Neuronal stem cell (in vitro differentiated cells): ENCODE measurements at regions not wholly inside any gene's neighbourhood (a gene's known extent, or its start where the extent isn't known, plus 50 kb on each side); places are given as distances from the start of the nearest gene placed in this dataset.

Experiments
- DNase-seq: peaks from one replicate; pipeline ENCODE4 v3.0.0-alpha.2; 2013; ENCODE audit warnings: low spot score
- H2AFZ ChIP-seq: one replicate; pipeline ENCODE4 v1.6.1; 2013; ENCODE audit warnings: mild to moderate bottlenecking, low read length, inconsistent platforms
- H2AK5ac ChIP-seq: 2 replicates; pipeline ENCODE4 v1.6.1; 2013; ENCODE audit warnings: low read depth, mild to moderate bottlenecking, inconsistent platforms, low read length, moderate library complexity, mixed read lengths
- H2BK120ac ChIP-seq: 2 replicates; pipeline ENCODE4 v1.6.1; 2013; ENCODE audit warnings: low read depth, mild to moderate bottlenecking, inconsistent platforms, low read length, moderate library complexity, mixed read lengths
- H2BK12ac ChIP-seq: one replicate; pipeline ENCODE4 v1.6.1; 2013; ENCODE audit warnings: low read length, inconsistent platforms
- H2BK15ac ChIP-seq: 2 replicates; pipeline ENCODE4 v1.6.1; 2013; ENCODE audit warnings: mild to moderate bottlenecking, low read length, inconsistent platforms, mixed read lengths
- H2BK5ac ChIP-seq: one replicate; pipeline ENCODE4 v1.6.1; 2013; ENCODE audit warnings: inconsistent platforms, mild to moderate bottlenecking, low read length, moderate library complexity
- H3K14ac ChIP-seq: one replicate; pipeline ENCODE4 v1.6.1; 2013; ENCODE audit warnings: low read length, inconsistent platforms
- H3K18ac ChIP-seq: 2 replicates; pipeline ENCODE4 v1.6.1; 2013; ENCODE audit warnings: low read length, inconsistent platforms
- H3K23ac ChIP-seq: 2 replicates; pipeline ENCODE4 v1.6.1; 2013; ENCODE audit warnings: low read depth, mild to moderate bottlenecking, mixed read lengths, low read length, inconsistent platforms; ENCODE audit not compliant: poor library complexity
- H3K27ac ChIP-seq: replicated peaks from 3 replicates; pipeline ENCODE4 v1.5.1; 2013; ENCODE audit warnings: low read length, inconsistent platforms
- H3K27me3 ChIP-seq, 3 experiments: 2 replicates each; pipeline ENCODE4 v1.6.1; 2013; ENCODE audit warnings: low read length in 3 of 3, mild to moderate bottlenecking in 2 of 3, inconsistent platforms in 1 of 3, low read depth in 1 of 3, mixed read lengths in 1 of 3, moderate library complexity in 1 of 3; ENCODE audit not compliant: control insufficient read depth in 3 of 3, insufficient read depth in 3 of 3
- H3K36me3 ChIP-seq, 2 donors: replicated peaks in 1 of 2; 2 replicates each; pipeline ENCODE4 v1.6.1; 2013; ENCODE audit warnings: low read length in 2 of 2; ENCODE audit not compliant: control insufficient read depth in 2 of 2, insufficient read depth in 2 of 2
- H3K4ac ChIP-seq: 2 replicates; pipeline ENCODE4 v1.6.1; 2013; ENCODE audit warnings: inconsistent platforms, mild to moderate bottlenecking, low read length, moderate library complexity
- H3K4me1 ChIP-seq, 2 donors: 1 replicate in 1 of 2; 2 replicates in 1 of 2; pipeline ENCODE4 v1.6.1; 2013; ENCODE audit warnings: low read length in 2 of 2, low read depth in 1 of 2; ENCODE audit not compliant: control insufficient read depth in 2 of 2, insufficient read depth in 1 of 2
- H3K4me2 ChIP-seq: one replicate; pipeline ENCODE4 v1.6.1; 2013; ENCODE audit warnings: mild to moderate bottlenecking, low read length, inconsistent platforms; ENCODE audit not compliant: insufficient read depth, poor library complexity, severe bottlenecking
- H3K4me3 ChIP-seq, 2 donors: 2 replicates each; pipeline ENCODE4 v1.5.1; 2013; ENCODE audit warnings: low read length in 2 of 2, mild to moderate bottlenecking in 2 of 2, inconsistent platforms in 1 of 2, moderate library complexity in 1 of 2
- H3K79me1 ChIP-seq: one replicate; pipeline ENCODE4 v1.6.1; 2013; ENCODE audit warnings: low read depth, mild to moderate bottlenecking, inconsistent platforms, low read length, moderate library complexity
- H3K9ac ChIP-seq: one replicate; pipeline ENCODE4 v1.6.1; 2013; ENCODE audit warnings: mild to moderate bottlenecking, low read depth, low read length, inconsistent platforms; ENCODE audit not compliant: poor library complexity
- H3K9me3 ChIP-seq, 2 donors: replicated peaks in 1 of 2; 2 replicates each; pipeline versions ENCODE3 to v1.6.1; 2013; ENCODE audit warnings: low read length in 2 of 2, mild to moderate bottlenecking in 2 of 2, inconsistent platforms in 1 of 2, low read depth in 1 of 2, mixed read lengths in 1 of 2, moderate library complexity in 1 of 2; ENCODE audit not compliant: control insufficient read depth in 2 of 2, insufficient read depth in 1 of 2
- H4K8ac ChIP-seq: one replicate; pipeline ENCODE4 v1.6.1; 2013; ENCODE audit warnings: low read depth, mild to moderate bottlenecking, inconsistent platforms, low read length, moderate library complexity
- H4K91ac ChIP-seq: one replicate; pipeline ENCODE4 v1.6.1; 2013; ENCODE audit warnings: low read length, low read depth, mild to moderate bottlenecking, inconsistent platforms; ENCODE audit not compliant: poor library complexity
- WGBS, 2 donors: extraction: QIAGEN DNeasy Blood & Tissue Kit; methylation state at CpG; one replicate each; pipeline ENCODE4 v1.1.7; 2013; ENCODE audit warnings: missing lambda C conversion rate in 2 of 2, mixed read lengths in 1 of 2; ENCODE audit not compliant: insufficient read length in 2 of 2, insufficient replicate concordance in 1 of 2; ENCODE audit errors: extremely low coverage in 2 of 2; 5-methylcytosine and 5-hydroxymethylcytosine counted together

GRCh38 chr11:87490671-87491070 lies 452.9 kb downstream of the TMEM135 start:
- Histone ChIP-seq H3K14ac (no peak overlapping the region), H3K4ac (no peak overlapping the region), H3K4me1 (peaks cover 0 to 1% of the 10 kb centered on the region in 2 donors), H2BK120ac (no peak overlapping the region), H4K91ac (no peak overlapping the region), H3K27me3 (no peaks in the 10 kb centered on the region), H3K27ac (no peak overlapping the region), H3K23ac (no peak overlapping the region), H3K79me1 (no peaks in the 10 kb centered on the region), H3K36me3 (no peaks in the 10 kb centered on the region), H4K8ac (no peak overlapping the region), H2AFZ (no peak overlapping the region), H2BK15ac (no peak overlapping the region), H3K4me3 (no peak overlapping the region), H3K4me2 (no peak overlapping the region), H2BK12ac (no peak overlapping the region), H3K9ac (no peak overlapping the region), H2AK5ac (no peak overlapping the region), H3K18ac (no peak overlapping the region), H3K9me3 (no peaks in the 10 kb centered on the region), H2BK5ac (no peak overlapping the region)
- DNase-seq = no peak

GRCh38 chr11:87484566-87484965 lies 446.8 kb downstream of the TMEM135 start:
- H3K27me3 ChIP-seq = no peaks in the 10 kb centered on the region
- H3K4ac ChIP-seq = no peak overlapping the region
- no peak overlapping the region for H4K91ac ChIP-seq
- no peaks in the 10 kb centered on the region for H3K79me1 ChIP-seq
- H3K4me2 ChIP-seq = no peak overlapping the region
- no peak overlapping the region for H2BK5ac ChIP-seq
- no peak overlapping the region for H3K9ac ChIP-seq
- no peak overlapping the region for H2BK15ac ChIP-seq
- no peak overlapping the region for H3K27ac ChIP-seq
- H3K36me3 ChIP-seq = no peaks in the 10 kb centered on the region
- no peak overlapping the region for H2AFZ ChIP-seq
- H3K4me1 ChIP-seq = no peaks in the 10 kb centered on the region
- H3K18ac ChIP-seq = no peak overlapping the region
- H3K14ac ChIP-seq = no peak overlapping the region
- H3K9me3 ChIP-seq = no peaks in the 10 kb centered on the region
- no peak overlapping the region for H2BK12ac ChIP-seq
- no CpG with 5 or more reads among the region's 3 CpGs for WGBS, 2 donors
- H3K4me3 ChIP-seq = no peak overlapping the region
- H2BK120ac ChIP-seq = no peak overlapping the region
- no peak overlapping the region for H2AK5ac ChIP-seq
- DNase-seq = no peak
- H4K8ac ChIP-seq = no peak overlapping the region
- H3K23ac ChIP-seq = no peak overlapping the region

DNA sequence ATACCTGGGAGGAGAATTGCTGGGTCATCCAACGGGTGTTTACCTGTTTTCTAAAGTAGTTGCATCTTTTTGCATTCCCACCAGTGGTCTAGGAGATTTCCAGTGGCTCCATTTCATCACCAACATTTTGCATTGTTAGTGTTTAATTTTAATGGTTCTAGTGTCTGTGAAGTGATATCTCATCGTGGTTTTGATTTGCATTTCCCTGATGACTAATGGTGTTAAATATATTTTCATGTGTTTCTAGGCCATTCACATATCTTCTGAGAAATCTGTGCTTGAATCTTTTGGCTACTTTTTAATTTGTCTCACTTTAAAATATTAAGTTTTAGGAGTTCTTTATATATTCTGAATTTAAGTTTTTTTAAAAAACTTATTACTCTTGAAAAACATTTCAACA lies 439.6 kb downstream of the TMEM135 start:
- no peak overlapping the region for H3K4ac ChIP-seq
- H3K27ac ChIP-seq = no peak overlapping the region
- H3K14ac ChIP-seq = no peak overlapping the region
- no peak overlapping the region for H3K4me2 ChIP-seq
- H2BK5ac ChIP-seq = no peak overlapping the region
- no peaks in the 10 kb centered on the region for H3K4me1 ChIP-seq
- no peak overlapping the region for H4K91ac ChIP-seq
- H3K79me1 ChIP-seq = no peaks in the 10 kb centered on the region
- no peak overlapping the region for H2BK120ac ChIP-seq
- H3K36me3 ChIP-seq = no peaks in the 10 kb centered on the region
- H3K23ac ChIP-seq = no peak overlapping the region
- H3K27me3 ChIP-seq = no peaks in the 10 kb centered on the region
- H2AK5ac ChIP-seq = no peak overlapping the region
- no peak overlapping the region for H3K9ac ChIP-seq
- no peak for DNase-seq
- no peak overlapping the region for H2AFZ ChIP-seq
- H3K9me3 ChIP-seq = no peaks in the 10 kb centered on the region
- H3K4me3 ChIP-seq = no peak overlapping the region
- WGBS, 2 donors = no CpG with 5 or more reads among the region's 2 CpGs
- no peak overlapping the region for H3K18ac ChIP-seq
- no peak overlapping the region for H2BK12ac ChIP-seq
- no peak overlapping the region for H4K8ac ChIP-seq
- no peak overlapping the region for H2BK15ac ChIP-seq

DNA sequence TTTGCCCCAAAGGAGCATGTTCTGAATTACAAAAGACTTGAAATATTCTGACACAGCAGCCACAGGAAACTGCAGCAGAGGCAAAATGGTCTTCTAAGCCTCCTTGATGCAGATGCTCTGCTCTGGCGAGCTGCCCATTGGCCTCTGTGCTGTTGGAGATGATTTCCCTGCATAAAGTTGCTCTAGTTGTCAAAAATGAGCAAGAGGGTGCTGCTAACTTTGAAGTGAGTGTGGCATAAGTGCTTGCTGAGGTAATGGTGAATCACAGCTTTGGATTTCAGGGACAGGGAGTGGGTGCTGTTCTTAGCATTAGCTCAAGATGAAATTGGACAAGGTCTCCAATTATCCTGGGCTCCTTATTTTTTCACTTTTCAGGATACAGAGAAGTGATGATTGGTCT lies 435.4 kb downstream of the TMEM135 start:
- no peak overlapping the region for H3K14ac ChIP-seq
- H3K4me2 ChIP-seq = no peak overlapping the region
- H3K27ac ChIP-seq = no peak overlapping the region
- no peak overlapping the region for H3K9ac ChIP-seq
- no peaks in the 10 kb centered on the region for H3K4me1 ChIP-seq
- no peaks in the 10 kb centered on the region for H3K36me3 ChIP-seq
- no peak overlapping the region for H2BK12ac ChIP-seq
- no peak overlapping the region for H4K8ac ChIP-seq
- no peak overlapping the region for H4K91ac ChIP-seq
- no peak for DNase-seq
- H2BK5ac ChIP-seq = no peak overlapping the region
- H2BK120ac ChIP-seq = no peak overlapping the region
- no peak overlapping the region for H3K23ac ChIP-seq
- no peaks in the 10 kb centered on the region for H3K27me3 ChIP-seq
- H3K4me3 ChIP-seq = no peak overlapping the region
- no peak overlapping the region for H3K18ac ChIP-seq
- H2AK5ac ChIP-seq = no peak overlapping the region
- no peak overlapping the region for H2BK15ac ChIP-seq
- no peak overlapping the region for H2AFZ ChIP-seq
- no CpG with 5 or more reads among the region's 1 CpG for WGBS, 2 donors
- no peak overlapping the region for H3K4ac ChIP-seq
- H3K79me1 ChIP-seq = no peaks in the 10 kb centered on the region
- H3K9me3 ChIP-seq = no peaks in the 10 kb centered on the region
